ENCODE measurements at regions not wholly inside any gene's neighbourhood (a gene's known extent, or its start where the extent isn't known, plus 50 kb on each side); places are given as distances from the start of the nearest gene placed in this dataset.

DNA sequence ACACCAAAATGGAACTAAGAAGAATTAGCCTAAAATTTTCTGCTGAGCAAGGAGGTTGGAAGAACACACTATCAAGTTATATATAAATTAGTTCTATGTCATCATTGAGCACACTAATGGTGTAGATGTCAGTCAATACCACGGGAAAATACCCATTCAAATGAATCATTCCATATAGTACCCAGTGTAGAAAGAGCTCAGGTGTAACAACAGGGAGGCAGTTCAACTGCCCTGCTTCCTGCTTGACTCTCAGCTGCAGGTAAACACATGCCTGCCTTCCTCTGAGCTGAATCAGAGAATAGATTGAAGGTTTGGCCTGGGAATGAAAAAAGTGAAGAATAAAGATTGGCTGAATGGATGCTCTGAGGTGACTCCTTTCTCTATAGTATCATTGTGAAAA is 1088.0 kb downstream of the AGBL1 start (continued):
- TF ChIP-seq, protein P1, sequence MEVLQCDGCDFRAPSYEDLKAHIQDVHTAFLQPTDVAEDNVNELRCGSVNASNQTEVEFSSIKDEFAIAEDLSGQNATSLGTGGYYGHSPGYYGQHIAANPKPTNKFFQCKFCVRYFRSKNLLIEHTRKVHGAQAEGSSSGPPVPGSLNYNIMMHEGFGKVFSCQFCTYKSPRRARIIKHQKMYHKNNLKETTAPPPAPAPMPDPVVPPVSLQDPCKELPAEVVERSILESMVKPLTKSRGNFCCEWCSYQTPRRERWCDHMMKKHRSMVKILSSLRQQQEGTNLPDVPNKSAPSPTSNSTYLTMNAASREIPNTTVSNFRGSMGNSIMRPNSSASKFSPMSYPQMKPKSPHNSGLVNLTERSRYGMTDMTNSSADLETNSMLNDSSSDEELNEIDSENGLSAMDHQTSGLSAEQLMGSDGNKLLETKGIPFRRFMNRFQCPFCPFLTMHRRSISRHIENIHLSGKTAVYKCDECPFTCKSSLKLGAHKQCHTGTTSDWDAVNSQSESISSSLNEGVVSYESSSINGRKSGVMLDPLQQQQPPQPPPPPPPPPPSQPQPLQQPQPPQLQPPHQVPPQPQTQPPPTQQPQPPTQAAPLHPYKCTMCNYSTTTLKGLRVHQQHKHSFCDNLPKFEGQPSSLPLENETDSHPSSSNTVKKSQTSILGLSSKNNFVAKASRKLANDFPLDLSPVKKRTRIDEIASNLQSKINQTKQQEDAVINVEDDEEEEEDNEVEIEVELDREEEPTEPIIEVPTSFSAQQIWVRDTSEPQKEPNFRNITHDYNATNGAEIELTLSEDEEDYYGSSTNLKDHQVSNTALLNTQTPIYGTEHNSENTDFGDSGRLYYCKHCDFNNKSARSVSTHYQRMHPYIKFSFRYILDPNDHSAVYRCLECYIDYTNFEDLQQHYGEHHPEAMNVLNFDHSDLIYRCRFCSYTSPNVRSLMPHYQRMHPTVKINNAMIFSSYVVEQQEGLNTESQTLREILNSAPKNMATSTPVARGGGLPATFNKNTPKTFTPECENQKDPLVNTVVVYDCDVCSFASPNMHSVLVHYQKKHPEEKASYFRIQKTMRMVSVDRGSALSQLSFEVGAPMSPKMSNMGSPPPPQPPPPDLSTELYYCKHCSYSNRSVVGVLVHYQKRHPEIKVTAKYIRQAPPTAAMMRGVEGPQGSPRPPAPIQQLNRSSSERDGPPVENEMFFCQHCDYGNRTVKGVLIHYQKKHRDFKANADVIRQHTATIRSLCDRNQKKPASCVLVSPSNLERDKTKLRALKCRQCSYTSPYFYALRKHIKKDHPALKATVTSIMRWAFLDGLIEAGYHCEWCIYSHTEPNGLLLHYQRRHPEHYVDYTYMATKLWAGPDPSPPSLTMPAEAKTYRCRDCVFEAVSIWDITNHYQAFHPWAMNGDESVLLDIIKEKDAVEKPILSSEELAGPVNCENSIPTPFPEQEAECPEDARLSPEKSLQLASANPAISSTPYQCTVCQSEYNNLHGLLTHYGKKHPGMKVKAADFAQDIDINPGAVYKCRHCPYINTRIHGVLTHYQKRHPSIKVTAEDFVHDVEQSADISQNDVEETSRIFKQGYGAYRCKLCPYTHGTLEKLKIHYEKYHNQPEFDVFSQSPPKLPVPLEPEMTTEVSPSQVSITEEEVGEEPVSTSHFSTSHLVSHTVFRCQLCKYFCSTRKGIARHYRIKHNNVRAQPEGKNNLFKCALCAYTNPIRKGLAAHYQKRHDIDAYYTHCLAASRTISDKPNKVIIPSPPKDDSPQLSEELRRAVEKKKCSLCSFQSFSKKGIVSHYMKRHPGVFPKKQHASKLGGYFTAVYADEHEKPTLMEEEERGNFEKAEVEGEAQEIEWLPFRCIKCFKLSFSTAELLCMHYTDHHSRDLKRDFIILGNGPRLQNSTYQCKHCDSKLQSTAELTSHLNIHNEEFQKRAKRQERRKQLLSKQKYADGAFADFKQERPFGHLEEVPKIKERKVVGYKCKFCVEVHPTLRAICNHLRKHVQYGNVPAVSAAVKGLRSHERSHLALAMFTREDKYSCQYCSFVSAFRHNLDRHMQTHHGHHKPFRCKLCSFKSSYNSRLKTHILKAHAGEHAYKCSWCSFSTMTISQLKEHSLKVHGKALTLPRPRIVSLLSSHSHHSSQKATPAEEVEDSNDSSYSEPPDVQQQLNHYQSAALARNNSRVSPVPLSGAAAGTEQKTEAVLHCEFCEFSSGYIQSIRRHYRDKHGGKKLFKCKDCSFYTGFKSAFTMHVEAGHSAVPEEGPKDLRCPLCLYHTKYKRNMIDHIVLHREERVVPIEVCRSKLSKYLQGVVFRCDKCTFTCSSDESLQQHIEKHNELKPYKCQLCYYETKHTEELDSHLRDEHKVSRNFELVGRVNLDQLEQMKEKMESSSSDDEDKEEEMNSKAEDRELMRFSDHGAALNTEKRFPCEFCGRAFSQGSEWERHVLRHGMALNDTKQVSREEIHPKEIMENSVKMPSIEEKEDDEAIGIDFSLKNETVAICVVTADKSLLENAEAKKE (CRISPR knock-in tag; IDR thresholded peaks at IDR 0.05): no peak
- no peak for TF ChIP-seq CREB1 (CRISPR knock-in tag; IDR thresholded peaks at IDR 0.05; ENCODE audit: low read depth)

DNA sequence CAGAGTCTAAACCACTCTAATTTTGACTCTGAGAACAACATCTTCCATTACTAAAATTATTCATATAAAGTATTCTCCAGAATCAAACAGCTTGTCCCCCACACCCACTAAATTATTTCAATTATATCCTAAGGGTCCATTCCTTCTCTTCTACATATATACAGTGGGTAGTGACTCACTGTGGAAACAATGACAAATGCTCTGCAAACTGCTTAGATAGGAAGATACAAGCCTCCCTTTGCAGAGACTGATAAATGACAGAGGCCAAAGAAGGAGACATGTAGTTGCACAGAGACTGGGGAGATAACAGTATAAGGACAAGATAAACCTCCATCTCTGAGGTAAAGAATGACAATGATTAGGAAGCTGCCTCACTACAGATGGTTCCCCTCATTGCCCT is 1087.4 kb downstream of the AGBL1 start:
- DNase-seq (ENCODE audit: low spot score): no peak
- H3F3A ChIP-seq (replicated peaks; ENCODE audit: low read depth): no peaks in the 10 kb centered on the region
- no peaks in the 10 kb centered on the region for H3K4me1 Mint-ChIP-seq
- no peaks in the 10 kb centered on the region for H3K27me3 ChIP-seq (ENCODE audit: insufficient read depth)
- no peaks in the 10 kb centered on the region for H3K79me2 ChIP-seq (replicated peaks; ENCODE audit: insufficient read depth)
- H3K4me3 Mint-ChIP-seq: no peak overlapping the region
- no peaks in the 10 kb centered on the region for H3K27me3 Mint-ChIP-seq (ENCODE audit: insufficient read depth, low read depth, poor library complexity)
- peaks cover 3% of the 10 kb centered on the region; the same call in 1 of the 2 replicates for H3K9me2 ChIP-seq (ENCODE audit: insufficient read depth)
- H3K4me3 ChIP-seq: no peak overlapping the region
- H3K9me3 Mint-ChIP-seq: no peaks in the 10 kb centered on the region
- H3K4me2 ChIP-seq: no peak overlapping the region
- TF ChIP-seq JUNB (IDR thresholded peaks at IDR 0.05; ENCODE audit: unreplicated experiment): no peak
- TF ChIP-seq CREB1 (CRISPR knock-in tag; IDR thresholded peaks at IDR 0.05; ENCODE audit: low read depth): no peak
- no peak for TF ChIP-seq STAT1 (IDR thresholded peaks at IDR 0.05; ENCODE audit: unreplicated experiment)
- H3K36me3 ChIP-seq (ENCODE audit: insufficient read depth): no peaks in the 10 kb centered on the region
- no peak overlapping the region for H3K27ac ChIP-seq (ENCODE audit: low read depth)
- no peak overlapping the region for H2AFZ ChIP-seq
- no peak for ATAC-seq
- no peaks in the 10 kb centered on the region for H3K4me1 ChIP-seq (ENCODE audit: insufficient read depth)
- no peaks in the 10 kb centered on the region for H4K20me1 ChIP-seq (replicated peaks; ENCODE audit: insufficient read depth)
- no peak overlapping the region for H3K27ac Mint-ChIP-seq
- no peaks in the 10 kb centered on the region for H3K36me3 Mint-ChIP-seq (ENCODE audit: low read depth)

DNA sequence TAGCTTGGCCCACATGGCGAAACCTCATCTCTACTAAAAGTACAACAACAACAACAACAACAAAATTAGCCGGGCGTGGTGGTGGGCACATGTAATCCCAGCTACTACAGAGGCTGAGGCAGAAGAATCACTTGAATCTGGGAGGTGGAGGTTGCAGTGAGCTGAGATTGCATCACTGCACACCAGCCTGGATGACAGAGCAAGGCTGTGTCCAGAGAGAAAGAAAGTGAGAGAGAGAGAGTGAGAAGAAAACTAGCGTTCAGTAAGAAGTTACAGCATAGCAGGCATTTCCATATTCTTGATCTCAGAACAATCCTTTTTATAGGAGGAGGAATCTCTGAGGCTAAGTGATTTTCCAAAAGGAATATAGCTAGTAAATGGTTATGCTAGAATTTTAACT is 1076.1 kb downstream of the AGBL1 start:
- Histone ChIP-seq H3K27ac (ENCODE audit: low read depth) (no peak overlapping the region), H3K4me2 (no peak overlapping the region), H3K9me2 (ENCODE audit: insufficient read depth) (peaks cover 8% of the 10 kb centered on the region; the same call in 1 of the 2 replicates), H3K79me2 (replicated peaks; ENCODE audit: insufficient read depth) (no peaks in the 10 kb centered on the region), H4K20me1 (replicated peaks; ENCODE audit: insufficient read depth) (no peaks in the 10 kb centered on the region), H3K4me1 (ENCODE audit: insufficient read depth) (no peaks in the 10 kb centered on the region), H2AFZ (no peak overlapping the region), H3K27me3 (ENCODE audit: insufficient read depth) (no peaks in the 10 kb centered on the region), H3K4me3 (no peak overlapping the region), H3F3A (replicated peaks; ENCODE audit: low read depth) (no peaks in the 10 kb centered on the region), H3K36me3 (ENCODE audit: insufficient read depth) (no peaks in the 10 kb centered on the region)
- H3K27ac Mint-ChIP-seq: no peak overlapping the region
- H3K9me3 Mint-ChIP-seq: peaks cover 3% of the 10 kb centered on the region; the same call in 2 of the 3 replicates
- TF ChIP-seq, protein P1 (CRISPR knock-in tag; IDR thresholded peaks at IDR 0.05): no peak
- no peak for TF ChIP-seq ZNF331 (CRISPR knock-in tag; IDR thresholded peaks at IDR 0.05; ENCODE audit: low read depth)
- H3K4me3 Mint-ChIP-seq: no peak overlapping the region
- no peaks in the 10 kb centered on the region for H3K36me3 Mint-ChIP-seq (ENCODE audit: low read depth)
- DNase-seq (ENCODE audit: low spot score): no peak
- ATAC-seq: no peak
- no peaks in the 10 kb centered on the region for H3K27me3 Mint-ChIP-seq (ENCODE audit: insufficient read depth, low read depth, poor library complexity)
- H3K4me1 Mint-ChIP-seq: no peaks in the 10 kb centered on the region
